ENCODE measurements at regions not wholly inside any gene's neighbourhood (a gene's known extent, or its start where the extent isn't known, plus 50 kb on each side); places are given as distances from the start of the nearest gene placed in this dataset.

- TF ChIP-seq BHLHE40 (IDR thresholded peaks at IDR 0.05; ENCODE audit: low read depth, low read length) (peak; percentile 76), CHD1 (IDR thresholded peaks at IDR 0.05; ENCODE audit: low read depth, low read length) (no peak)
- H3K27ac ChIP-seq (ENCODE audit: insufficient read depth, low read length), result no peak overlapping the region
- no peak overlapping the region for H3K56ac ChIP-seq (ENCODE audit: extremely low read depth, insufficient read depth, low read length)
- no peak overlapping the region for H3K4me2 ChIP-seq (ENCODE audit: low read depth, low read length)
- no peaks in the 10 kb centered on the region for H3K4me1 ChIP-seq (ENCODE audit: control insufficient read depth, insufficient read depth, low read length)
- dilution Hi-C loops (cut with HindIII; ENCODE audit: low sequenced_read_pairs, unreplicated experiment) (no loop called here), in situ Hi-C loops (cut with MboI; ENCODE audit: low sequenced_read_pairs) (no loop called here), intact Hi-C loops (cut with micrococcal nuclease) (no loop called here)
- H3K4ac ChIP-seq (ENCODE audit: low read depth, low read length), result no peak overlapping the region
- 20% methylated on average over 1 of the region's 5 CpGs; no CpG with 5 or more reads in 1 of the 2 experiments for WGBS, 2 experiments (ENCODE audit: extremely low coverage in 2 of 2, insufficient read length in 1 of 2)
- H3K36me3 ChIP-seq (ENCODE audit: control insufficient read depth, insufficient read depth, low read length), result no peaks in the 10 kb centered on the region
- no peak overlapping the region for H2AK9ac ChIP-seq (replicated peaks; ENCODE audit: low read depth, low read length, poor library complexity)
- H4K20me1 ChIP-seq (ENCODE audit: insufficient read depth, low read length), result no peaks in the 10 kb centered on the region
- H2AFZ ChIP-seq (replicated peaks; ENCODE audit: low read length, poor library complexity), result no peak overlapping the region
- no peak overlapping the region for H2BK20ac ChIP-seq (ENCODE audit: low read depth, low read length)
- no peak overlapping the region for H2AK5ac ChIP-seq (ENCODE audit: low read depth, low read length)
- no peak overlapping the region for H3K4me3 ChIP-seq (ENCODE audit: insufficient read depth, low read depth, low read length)
- no peak overlapping the region for H2BK5ac ChIP-seq (ENCODE audit: low read depth, low read length, poor library complexity, severe bottlenecking)
- peaks cover 16% of the 10 kb centered on the region for H3K27me3 ChIP-seq (ENCODE audit: control insufficient read depth, insufficient read depth, low read length)
- ChIA-PET CTCF (interaction anchor here (1.5 kb wide), 1 partner anchor 9 kb away, joined by 5 read pairs; no protein-coding TSS in a partner anchor), POLR2A (ENCODE audit: unreplicated experiment) (no interaction called here)
- no TSS peak for BruUV-seq (replicated peaks)
- no peak overlapping the region for H3K23ac ChIP-seq (ENCODE audit: low read depth, low read length)
- no peaks in the 10 kb centered on the region for H3K79me1 ChIP-seq (ENCODE audit: low read depth in 1 of 2, low read length in 2 of 2)
- no peak overlapping the region for H2BK120ac ChIP-seq (ENCODE audit: low read depth, low read length)
- H3K14ac ChIP-seq (replicated peaks; ENCODE audit: low read depth, low read length), result no peak overlapping the region
- H3K9ac ChIP-seq (ENCODE audit: low read depth, low read length), result no peak overlapping the region
- H3K9me3 ChIP-seq (ENCODE audit: control insufficient read depth, insufficient read depth, low read length), result no peaks in the 10 kb centered on the region
- H3K9me1 ChIP-seq (ENCODE audit: insufficient read depth, low read length), result no peaks in the 10 kb centered on the region
- H2BK15ac ChIP-seq (ENCODE audit: low read depth, low read length), result no peak overlapping the region
- H4K8ac ChIP-seq (ENCODE audit: low read depth in 2 of 2, low read length in 2 of 2), result no peak overlapping the region
- no peak overlapping the region for H3K18ac ChIP-seq (ENCODE audit: low read depth, low read length)
- H4K5ac ChIP-seq (ENCODE audit: low read depth, low read length), result no peak overlapping the region
- DNase-seq (peak; percentile 50), ATAC-seq (ENCODE audit: low read depth) (no peak)
- no peak overlapping the region for H4K91ac ChIP-seq (ENCODE audit: insufficient read depth, low read depth, low read length)
These were observed 52.9 kb upstream of the APCDD1 start for GRCh38 chr18:10401521-10401920.

Measured in IMR-90 (cell line).